Urinary bladder (tissue), 3 donors: ENCODE measurements at regions not wholly inside any gene's neighbourhood (a gene's known extent, or its start where the extent isn't known, plus 50 kb on each side); places are given as distances from the start of the nearest gene placed in this dataset.
A peak's percentile ranks its signal among the peaks of the same experiment; 100 is the strongest.
"Not testable (repeated sequence)": the region's sequence is repeated elsewhere in the genome, so short reads cannot be mapped to it uniquely, and the experiment has no call there.

ENCODE experiments used
- DNase-seq: peaks from one replicate; pipeline ENCODE4 v3.0.0-alpha.2; 2015; ENCODE audit errors: extremely low spot score
- H3K27ac ChIP-seq: one replicate; pipeline ENCODE4 v1.5.1; 2013; ENCODE audit warnings: low read depth, mild to moderate bottlenecking, moderate library complexity
- H3K36me3 ChIP-seq: one replicate; pipeline ENCODE4 v1.6.1; 2013; ENCODE audit warnings: mild to moderate bottlenecking, moderate library complexity; ENCODE audit not compliant: insufficient read depth
- H3K4me1 ChIP-seq: one replicate; pipeline ENCODE4 v1.6.1; 2013; ENCODE audit warnings: mild to moderate bottlenecking, moderate library complexity; ENCODE audit not compliant: insufficient read depth
- H3K4me3 ChIP-seq: one replicate; pipeline ENCODE4 v1.5.1; 2013; ENCODE audit warnings: low read depth, low read length
- WGBS: extraction: QIAGEN DNeasy Blood & Tissue Kit; methylation state at CpG from one replicate; pipeline ENCODE4 v1.1.7; 2013; 5-methylcytosine and 5-hydroxymethylcytosine counted together
- donor health status: healthy with polysubstance abuse.
- donor health status: healthy.

DNA sequence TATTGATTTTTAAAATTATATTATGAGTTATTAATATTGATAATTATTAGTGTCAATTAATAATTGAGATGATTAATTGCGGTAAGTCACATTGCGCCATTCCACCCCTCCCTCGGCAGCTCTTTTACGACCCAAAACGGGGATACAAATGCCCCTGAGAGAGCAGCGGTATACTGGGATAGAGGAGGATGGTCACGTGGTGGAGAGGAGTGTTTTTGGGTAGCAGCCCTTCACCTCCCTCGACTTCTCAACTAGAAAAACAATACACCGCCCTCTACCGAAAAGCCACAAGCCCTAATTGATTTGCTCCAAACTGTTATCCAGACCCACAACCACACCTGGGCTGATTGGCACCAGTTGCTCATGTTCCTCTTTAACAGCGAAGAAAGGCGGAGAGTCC, 71.0 kb downstream of the DAPL1 start:
- H3K4me1 ChIP-seq, DNase-seq: not testable (repeated sequence)
- 90% methylated on average over 12 of the region's 12 CpGs for WGBS

GRCh38 chr2:158867531-158868191, 72.5 kb downstream of the DAPL1 start:
- not testable (repeated sequence) for H3K4me3 ChIP-seq, H3K27ac ChIP-seq, H3K4me1 ChIP-seq, DNase-seq, H3K36me3 ChIP-seq
- WGBS, result 90% methylated on average over 18 of the region's 18 CpGs

More for the DNA sequence above, 71.0 kb downstream of the DAPL1 start:
- H3K36me3 ChIP-seq, H3K27ac ChIP-seq, H3K4me3 ChIP-seq: not testable (repeated sequence)

DNA sequence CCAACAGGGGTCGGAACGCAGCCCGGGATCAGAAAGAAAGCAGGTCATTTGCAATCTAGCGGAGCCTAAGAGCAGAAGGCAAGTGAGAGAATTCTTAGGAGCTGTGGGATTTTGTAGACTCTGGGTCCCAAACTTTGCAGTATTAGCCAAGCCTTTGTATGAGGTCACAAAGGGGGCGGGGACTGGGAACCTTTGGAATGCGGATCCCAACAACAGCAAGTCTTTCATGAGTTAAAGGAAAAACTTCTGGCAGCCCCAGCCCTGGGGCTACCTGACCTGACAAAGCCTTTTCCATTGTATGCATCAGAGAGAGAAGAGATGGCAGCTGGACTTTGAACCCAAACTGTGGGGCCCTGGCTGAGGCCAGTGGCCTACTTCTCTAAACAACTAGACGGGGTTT, 73.3 kb downstream of the DAPL1 start:
- DNase-seq, result not testable (repeated sequence)
- 79% methylated on average over 7 of the region's 7 CpGs for WGBS

GRCh38 chr2:158869122-158869521, 74.0 kb downstream of the DAPL1 start:
- H3K27ac ChIP-seq, H3K4me3 ChIP-seq, H3K4me1 ChIP-seq, DNase-seq, H3K36me3 ChIP-seq: not testable (repeated sequence)
- WGBS, result 74% methylated on average over 6 of the region's 6 CpGs

More for the DNA sequence above, 73.3 kb downstream of the DAPL1 start:
- H3K36me3 ChIP-seq, H3K27ac ChIP-seq, H3K4me1 ChIP-seq, H3K4me3 ChIP-seq: not testable (repeated sequence)

GRCh38 chr2:158869609-158870008, 74.5 kb downstream of the DAPL1 start:
- not testable (repeated sequence) for DNase-seq, H3K36me3 ChIP-seq, H3K27ac ChIP-seq, H3K4me3 ChIP-seq, H3K4me1 ChIP-seq
- WGBS, result 84% methylated on average over 11 of the region's 11 CpGs

DNA sequence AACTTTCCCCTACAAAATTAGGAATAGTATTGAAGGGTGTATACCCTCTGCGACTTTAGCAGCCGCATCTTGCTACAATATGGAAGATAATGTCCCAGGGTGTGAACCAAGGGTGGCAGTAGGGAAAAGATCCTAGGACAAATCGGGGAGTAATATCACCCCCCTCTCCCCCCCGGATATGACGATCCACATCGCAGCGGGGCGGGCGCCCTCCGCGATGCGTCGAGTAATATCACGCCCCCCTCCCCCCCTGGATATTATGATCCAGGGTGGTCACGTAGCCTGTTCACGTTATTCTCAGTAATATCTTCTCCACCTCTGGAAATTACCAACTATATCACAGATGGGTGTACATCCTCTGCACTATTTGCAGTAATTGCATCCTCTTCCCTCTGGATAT, 82.9 kb downstream of the DAPL1 start:
- H3K4me3 ChIP-seq, result no peak overlapping the region
- no peak overlapping the region for H3K27ac ChIP-seq
- WGBS, result 92% methylated on average over 16 of the region's 16 CpGs
- H3K36me3 ChIP-seq, result no peaks in the 10 kb centered on the region
- no peaks in the 10 kb centered on the region for H3K4me1 ChIP-seq
- DNase-seq, result no peak

DNA sequence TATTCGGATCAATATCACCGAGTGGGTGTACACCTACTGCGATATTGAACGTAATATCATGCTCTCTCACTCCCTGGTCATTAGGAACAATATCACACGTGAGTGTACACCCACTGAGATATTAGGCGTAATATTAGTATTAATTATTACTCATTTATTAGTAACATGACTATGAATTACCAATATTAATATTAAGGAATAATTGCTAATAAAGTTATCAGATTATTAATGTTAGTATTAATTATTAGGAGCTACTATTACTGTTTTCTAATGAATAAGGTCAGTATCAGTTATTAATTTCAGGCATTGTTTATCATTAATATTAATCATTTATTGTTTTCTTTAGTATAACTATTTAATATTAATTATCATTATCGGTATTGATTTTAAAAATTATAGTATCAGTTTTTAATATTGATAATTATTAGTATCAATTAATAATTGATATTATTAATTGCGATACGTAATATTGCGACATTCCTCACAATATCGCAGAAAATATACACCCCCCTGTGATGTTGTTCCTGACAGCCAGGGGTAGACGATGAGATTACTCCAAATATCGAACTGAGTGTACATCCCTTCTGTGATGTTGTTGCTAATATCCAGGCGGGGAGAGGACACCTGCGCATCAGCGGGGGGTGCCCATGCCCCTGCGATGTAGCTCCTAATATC, 84.2 kb downstream of the DAPL1 start:
- no peak for DNase-seq
- no peak overlapping the region for H3K4me3 ChIP-seq
- no peak overlapping the region for H3K27ac ChIP-seq
- WGBS, result 96% methylated on average over 17 of the region's 17 CpGs
- no peaks in the 10 kb centered on the region for H3K36me3 ChIP-seq
- H3K4me1 ChIP-seq, result no peaks in the 10 kb centered on the region

GRCh38 chr2:158882297-158882696, 86.1 kb upstream of the TANC1 start:
- no peak for DNase-seq
- H3K27ac ChIP-seq, result no peak overlapping the region
- H3K4me3 ChIP-seq, result no peak overlapping the region
- H3K4me1 ChIP-seq, result no peaks in the 10 kb centered on the region
- WGBS, result 69% methylated on average over 8 of the region's 8 CpGs
- no peaks in the 10 kb centered on the region for H3K36me3 ChIP-seq

- not testable (repeated sequence) for H3K36me3 ChIP-seq, H3K27ac ChIP-seq, H3K4me3 ChIP-seq, DNase-seq, H3K4me1 ChIP-seq
- 90% methylated on average over 3 of the region's 3 CpGs for WGBS
Measured at GRCh38 chr2:158884552-158884951, 83.9 kb upstream of the TANC1 start.

DNA sequence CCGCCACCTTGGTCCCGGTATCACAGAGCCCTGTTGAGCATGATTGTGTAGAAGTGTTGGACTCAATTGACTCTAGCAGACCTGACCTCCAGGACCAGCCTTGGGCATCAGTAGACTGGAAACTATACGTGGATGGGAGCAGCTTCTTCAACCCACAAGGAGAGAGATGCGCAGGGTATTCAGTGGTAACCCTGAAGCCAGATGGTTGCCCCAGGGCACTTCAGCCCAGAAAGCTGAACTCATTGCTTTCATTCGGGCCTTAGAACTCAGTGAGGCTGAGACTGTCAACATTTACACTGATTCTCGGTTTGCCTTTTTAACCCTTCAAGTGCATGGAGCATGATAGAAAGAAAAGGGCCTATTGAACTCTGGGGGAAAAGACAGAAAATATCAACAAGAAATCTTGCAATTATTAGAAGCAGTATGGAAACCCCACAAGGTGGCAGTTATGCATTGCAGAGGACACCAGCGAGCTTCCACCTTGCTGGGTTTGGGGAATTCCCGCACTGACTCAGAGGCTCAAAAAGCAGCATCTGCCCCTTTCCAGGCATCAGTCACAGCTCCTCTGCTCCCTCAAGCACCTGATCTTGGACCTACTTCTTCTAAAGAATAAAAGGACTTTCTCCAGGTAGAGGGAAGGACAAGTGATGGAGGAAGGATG, 83.3 kb upstream of the TANC1 start:
- not testable (repeated sequence) for H3K4me3 ChIP-seq, H3K27ac ChIP-seq, H3K36me3 ChIP-seq, H3K4me1 ChIP-seq, DNase-seq
- 82% methylated on average over 8 of the region's 8 CpGs for WGBS

GRCh38 chr2:158885679-158886050, 82.8 kb upstream of the TANC1 start:
- not testable (repeated sequence) for H3K4me3 ChIP-seq, H3K27ac ChIP-seq, H3K4me1 ChIP-seq, H3K36me3 ChIP-seq
- peak; percentile 40 for DNase-seq
- 91% methylated on average over 10 of the region's 10 CpGs for WGBS

DNA sequence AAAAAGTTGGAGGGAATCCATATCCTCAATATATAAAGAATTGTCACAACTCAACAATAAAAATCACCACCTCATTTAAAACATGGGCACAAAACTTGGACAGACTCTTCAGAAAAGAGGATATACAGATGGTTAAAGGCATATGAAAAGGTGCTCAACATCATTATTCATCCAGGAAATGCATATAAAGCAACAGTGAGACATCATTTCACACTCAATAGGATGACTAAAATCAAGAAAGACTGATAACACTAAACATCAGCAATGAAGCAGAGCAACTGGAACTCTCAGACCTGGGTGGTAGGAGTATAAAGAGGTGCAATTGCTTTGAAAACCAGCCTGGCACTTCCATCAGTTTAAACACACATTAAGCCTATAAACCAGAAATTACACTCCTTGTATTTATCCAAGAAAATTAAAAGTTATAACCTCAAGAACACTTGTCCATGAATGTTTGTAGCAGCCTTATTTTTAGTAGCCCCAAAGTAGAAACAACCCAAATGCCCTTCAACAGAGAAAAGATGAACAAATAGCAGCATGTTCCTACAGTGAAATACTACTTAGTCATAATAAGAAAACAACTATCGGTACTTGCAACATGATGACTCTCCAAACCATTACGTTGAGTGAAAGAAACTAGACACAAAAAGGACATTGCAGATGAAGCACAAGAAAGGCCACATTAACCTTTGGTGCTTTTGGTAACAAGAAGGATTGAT, 79.1 kb upstream of the TANC1 start:
- H3K4me3 ChIP-seq, result no peak overlapping the region
- no peaks in the 10 kb centered on the region for H3K36me3 ChIP-seq
- H3K4me1 ChIP-seq, result no peaks in the 10 kb centered on the region
- no peak for DNase-seq
- no peak overlapping the region for H3K27ac ChIP-seq
- 92% methylated on average over 2 of the region's 2 CpGs for WGBS

GRCh38 chr2:158890296-158890905, 78.0 kb upstream of the TANC1 start:
- 94% methylated on average over 3 of the region's 3 CpGs for WGBS
- H3K27ac ChIP-seq, result no peak overlapping the region
- no peaks in the 10 kb centered on the region for H3K4me1 ChIP-seq
- no peak overlapping the region for H3K4me3 ChIP-seq
- H3K36me3 ChIP-seq, result no peaks in the 10 kb centered on the region
- no peak for DNase-seq
